Nephron progenitor cell (in vitro differentiated cells): ENCODE measurements at regions not wholly inside any gene's neighbourhood (a gene's known extent, or its start where the extent isn't known, plus 50 kb on each side); places are given as distances from the start of the nearest gene placed in this dataset.

ENCODE experiments used
- DNase-seq: peaks from one replicate; pipeline ENCODE4 v3.0.0; 2021
- H3K27ac Mint-ChIP-seq: 2 replicates; pipeline ENCODE4 v1.8.0; 2021; ENCODE audit warnings: mild to moderate bottlenecking, moderate library complexity, mixed read lengths
- H3K27me3 Mint-ChIP-seq: 2 replicates; pipeline ENCODE4 v1.8.0; 2021; ENCODE audit warnings: mild to moderate bottlenecking, low read depth, mixed read lengths; ENCODE audit not compliant: poor library complexity
- H3K36me3 Mint-ChIP-seq: 2 replicates; pipeline ENCODE4 v1.8.0; 2021; ENCODE audit warnings: low read depth, mixed read lengths
- H3K4me1 Mint-ChIP-seq: 2 replicates; pipeline ENCODE4 v1.8.0; 2021; ENCODE audit warnings: mixed read lengths
- H3K4me3 Mint-ChIP-seq: 2 replicates; pipeline ENCODE4 v1.8.0; 2021; ENCODE audit warnings: mild to moderate bottlenecking, moderate library complexity, mixed read lengths
- H3K9me3 Mint-ChIP-seq: 2 replicates; pipeline ENCODE4 v1.8.0; 2021; ENCODE audit warnings: mild to moderate bottlenecking, moderate library complexity, mixed read lengths
- TF ChIP-seq, protein P1 (sequence below): fragments of 200-600 bp; sonication (generic); IDR thresholded peaks from 2 replicates; pipeline ENCODE4 v1.5.0; 2021; ENCODE audit warnings: antibody characterized with exemption

DNA sequence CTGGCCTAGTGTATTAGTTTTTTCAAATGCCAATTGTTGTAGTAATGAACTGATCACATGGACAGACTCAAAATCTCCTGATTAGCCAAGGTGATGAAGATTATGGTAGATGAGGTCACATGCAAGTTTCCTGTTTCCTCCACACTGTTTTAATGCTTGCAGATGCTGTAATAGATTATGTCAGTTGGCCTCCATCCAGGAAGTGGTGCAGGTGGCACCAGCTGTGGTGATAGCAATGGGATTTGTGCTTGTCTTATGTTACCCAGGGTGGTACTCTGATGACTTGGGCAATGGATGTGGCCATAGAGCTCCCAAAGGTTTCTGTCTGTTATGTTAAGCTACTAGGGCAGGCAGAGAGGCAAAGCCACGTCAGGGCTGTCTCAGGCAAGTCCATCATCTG lies 332.9 kb upstream of the DDX18 start:
- H3K36me3 Mint-ChIP-seq = peaks cover 79% of the 10 kb centered on the region
- no peak overlapping the region for H3K27ac Mint-ChIP-seq
- TF ChIP-seq, protein P1, sequence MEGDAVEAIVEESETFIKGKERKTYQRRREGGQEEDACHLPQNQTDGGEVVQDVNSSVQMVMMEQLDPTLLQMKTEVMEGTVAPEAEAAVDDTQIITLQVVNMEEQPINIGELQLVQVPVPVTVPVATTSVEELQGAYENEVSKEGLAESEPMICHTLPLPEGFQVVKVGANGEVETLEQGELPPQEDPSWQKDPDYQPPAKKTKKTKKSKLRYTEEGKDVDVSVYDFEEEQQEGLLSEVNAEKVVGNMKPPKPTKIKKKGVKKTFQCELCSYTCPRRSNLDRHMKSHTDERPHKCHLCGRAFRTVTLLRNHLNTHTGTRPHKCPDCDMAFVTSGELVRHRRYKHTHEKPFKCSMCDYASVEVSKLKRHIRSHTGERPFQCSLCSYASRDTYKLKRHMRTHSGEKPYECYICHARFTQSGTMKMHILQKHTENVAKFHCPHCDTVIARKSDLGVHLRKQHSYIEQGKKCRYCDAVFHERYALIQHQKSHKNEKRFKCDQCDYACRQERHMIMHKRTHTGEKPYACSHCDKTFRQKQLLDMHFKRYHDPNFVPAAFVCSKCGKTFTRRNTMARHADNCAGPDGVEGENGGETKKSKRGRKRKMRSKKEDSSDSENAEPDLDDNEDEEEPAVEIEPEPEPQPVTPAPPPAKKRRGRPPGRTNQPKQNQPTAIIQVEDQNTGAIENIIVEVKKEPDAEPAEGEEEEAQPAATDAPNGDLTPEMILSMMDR = no peak
- H3K4me1 Mint-ChIP-seq = no peaks in the 10 kb centered on the region
- no peak for DNase-seq
- H3K9me3 Mint-ChIP-seq = peaks cover 62% of the 10 kb centered on the region
- no peaks in the 10 kb centered on the region for H3K27me3 Mint-ChIP-seq
- H3K4me3 Mint-ChIP-seq = no peak overlapping the region

GRCh38 chr2:117485588-117485987 lies 328.9 kb upstream of the DDX18 start:
- Mint-ChIP-seq H3K4me1 (no peaks in the 10 kb centered on the region), H3K36me3 (peaks cover 86% of the 10 kb centered on the region), H3K9me3 (peaks cover 42% of the 10 kb centered on the region), H3K27ac (no peak overlapping the region), H3K4me3 (no peak overlapping the region), H3K27me3 (no peaks in the 10 kb centered on the region)
- TF ChIP-seq, protein P1 = no peak
- no peak for DNase-seq

- no peaks in the 10 kb centered on the region for H3K27me3 Mint-ChIP-seq
- TF ChIP-seq, protein P1 = no peak
- H3K4me3 Mint-ChIP-seq = no peak overlapping the region
- H3K27ac Mint-ChIP-seq = no peak overlapping the region
- H3K36me3 Mint-ChIP-seq = peaks cover 90% of the 10 kb centered on the region
- no peak for DNase-seq
- peaks cover 42% of the 10 kb centered on the region for H3K9me3 Mint-ChIP-seq
- no peaks in the 10 kb centered on the region for H3K4me1 Mint-ChIP-seq
These were observed 328.4 kb upstream of the DDX18 start for GRCh38 chr2:117486081-117486480.

DNA sequence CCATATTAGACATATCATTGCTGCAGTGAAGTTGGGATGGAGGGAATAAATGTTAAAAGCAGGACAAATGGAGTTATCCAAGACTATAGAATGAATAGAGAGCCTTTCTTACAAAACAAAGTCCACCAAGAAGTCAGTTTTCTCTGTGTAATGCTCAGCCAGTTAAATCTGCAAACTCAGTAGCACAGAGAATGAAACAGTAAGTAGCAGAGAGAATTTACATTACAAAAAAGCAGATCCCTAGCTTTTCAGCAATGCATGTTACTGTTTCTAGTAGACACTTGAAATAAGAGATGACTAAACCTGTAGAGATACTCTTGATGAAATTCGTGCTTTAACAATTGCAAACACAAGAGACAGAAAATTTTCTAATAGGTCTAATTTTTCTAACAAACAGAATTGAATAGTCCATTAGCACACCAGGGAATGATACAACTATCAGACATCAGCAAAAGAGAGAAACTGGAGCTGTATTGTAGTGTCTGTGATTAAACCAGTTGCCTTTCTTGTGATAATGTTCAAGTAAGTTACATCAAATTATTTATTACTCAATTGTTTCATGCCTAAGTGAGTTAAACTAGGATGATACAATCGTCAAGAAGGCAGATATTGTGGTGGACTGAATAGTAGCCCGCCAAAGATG lies 322.2 kb upstream of the DDX18 start:
- Mint-ChIP-seq H3K9me3 (peaks cover 11% of the 10 kb centered on the region), H3K4me1 (no peaks in the 10 kb centered on the region), H3K4me3 (no peak overlapping the region), H3K27me3 (no peaks in the 10 kb centered on the region), H3K27ac (no peak overlapping the region), H3K36me3 (peaks cover 47% of the 10 kb centered on the region)
- DNase-seq = no peak
- TF ChIP-seq, protein P1 = no peak

DNA sequence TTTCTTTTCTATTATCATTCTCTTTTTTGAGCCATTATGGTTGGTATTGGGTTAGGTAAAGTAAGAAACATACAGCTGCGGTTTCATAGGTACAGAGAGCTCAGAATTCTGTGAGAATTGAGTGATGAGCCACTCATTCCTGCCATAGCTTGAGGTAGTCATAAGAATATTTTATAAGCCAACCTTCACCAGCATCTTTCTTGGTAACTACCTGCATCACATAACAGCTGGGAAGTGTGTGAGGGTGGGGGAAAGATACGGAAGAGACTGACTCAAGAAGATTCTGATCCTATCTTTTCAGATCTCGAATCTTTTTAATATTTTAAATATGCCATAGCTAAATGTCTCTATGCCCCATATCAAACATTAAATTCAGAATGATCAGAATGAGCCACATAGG lies 313.8 kb upstream of the DDX18 start:
- no peak for DNase-seq

DNA sequence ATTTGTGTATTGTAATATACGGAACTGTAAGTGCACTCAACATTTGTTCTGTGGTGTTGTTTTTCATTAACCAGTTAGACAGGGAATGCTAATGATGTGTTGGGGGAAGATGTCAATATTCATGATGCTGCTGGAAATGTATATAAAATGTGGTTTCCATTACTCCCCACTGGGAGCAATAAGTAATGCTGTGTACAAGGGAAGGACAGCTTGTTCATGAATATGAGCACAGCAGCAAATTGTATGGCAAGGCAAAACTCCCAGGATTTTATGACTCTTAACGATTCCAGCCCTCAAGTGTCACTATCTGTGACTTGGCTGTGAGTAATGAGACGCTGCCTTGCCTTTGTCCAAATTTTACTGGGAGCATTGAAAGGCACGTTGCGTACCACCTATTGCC lies 312.4 kb upstream of the DDX18 start:
- Mint-ChIP-seq H3K9me3 (peaks cover 4% of the 10 kb centered on the region), H3K27ac (no peak overlapping the region), H3K36me3 (peaks cover 27% of the 10 kb centered on the region), H3K27me3 (no peaks in the 10 kb centered on the region), H3K4me1 (peaks cover 20% of the 10 kb centered on the region), H3K4me3 (no peak overlapping the region)
- no peak for DNase-seq
- TF ChIP-seq, protein P1 = no peak

More for the DNA sequence above, 313.8 kb upstream of the DDX18 start:
- Mint-ChIP-seq H3K4me3 (no peak overlapping the region), H3K9me3 (peaks cover 4% of the 10 kb centered on the region), H3K27ac (no peak overlapping the region), H3K36me3 (peaks cover 38% of the 10 kb centered on the region), H3K4me1 (peaks cover 20% of the 10 kb centered on the region), H3K27me3 (no peaks in the 10 kb centered on the region)
- TF ChIP-seq, protein P1 = no peak
